Calu3 (cell line): ENCODE measurements at regions not wholly inside any gene's neighbourhood (a gene's known extent, or its start where the extent isn't known, plus 50 kb on each side); places are given as distances from the start of the nearest gene placed in this dataset.

Experiments used
- BruUV-seq: library from RNA; stranded (reverse); fragments of 400-500 nt; replicated peaks from 2 replicates; lab custom pipeline; 2021; lab: Mats Ljungman, UMichigan
- CTCF ChIA-PET: fragments of 300-600 bp; sonication (Branson Sonifier 250); formaldehyde crosslinking; loops from one replicate; lab custom pipeline; 2022; ENCODE audit warnings: antibody characterized with exemption; lab: Charles Lee
- DNase-seq: peaks from one replicate; pipeline ENCODE4 v3.0.0; 2022
- H3K27ac Mint-ChIP-seq: one replicate; pipeline ENCODE4 v1.8.0; 2022; ENCODE audit warnings: mixed read lengths; ENCODE audit not compliant: unreplicated experiment
- H3K27me3 Mint-ChIP-seq: one replicate; pipeline ENCODE4 v1.8.0; 2022; ENCODE audit warnings: mixed read lengths; ENCODE audit not compliant: unreplicated experiment
- H3K36me3 Mint-ChIP-seq: one replicate; pipeline ENCODE4 v1.8.0; 2022; ENCODE audit warnings: mild to moderate bottlenecking, moderate library complexity, mixed read lengths; ENCODE audit not compliant: insufficient read depth, unreplicated experiment
- H3K4me1 Mint-ChIP-seq: one replicate; pipeline ENCODE4 v1.8.0; 2022; ENCODE audit warnings: mild to moderate bottlenecking, low read depth, mixed read lengths; ENCODE audit not compliant: unreplicated experiment
- H3K4me3 Mint-ChIP-seq: one replicate; pipeline ENCODE4 v1.8.0; 2022; ENCODE audit warnings: mild to moderate bottlenecking, low read depth, moderate library complexity, mixed read lengths; ENCODE audit not compliant: unreplicated experiment
- H3K9me3 Mint-ChIP-seq: one replicate; pipeline ENCODE4 v1.8.0; 2022; ENCODE audit warnings: low read depth, mixed read lengths; ENCODE audit not compliant: unreplicated experiment
- intact Hi-C: fragments of 100-400 bp; cut with micrococcal nuclease; formaldehyde crosslinking; loops from one replicate; pipeline ENCODE4 v1.10.0; 2022; ENCODE audit not compliant: unreplicated experiment
- TF ChIP-seq, protein P1 (sequence below): fragments of 200-600 bp; IDR thresholded peaks from one replicate; pipeline ENCODE4 v1.8.0; 2022; ENCODE audit warnings: antibody characterized with exemption; ENCODE audit not compliant: unreplicated experiment

DNA sequence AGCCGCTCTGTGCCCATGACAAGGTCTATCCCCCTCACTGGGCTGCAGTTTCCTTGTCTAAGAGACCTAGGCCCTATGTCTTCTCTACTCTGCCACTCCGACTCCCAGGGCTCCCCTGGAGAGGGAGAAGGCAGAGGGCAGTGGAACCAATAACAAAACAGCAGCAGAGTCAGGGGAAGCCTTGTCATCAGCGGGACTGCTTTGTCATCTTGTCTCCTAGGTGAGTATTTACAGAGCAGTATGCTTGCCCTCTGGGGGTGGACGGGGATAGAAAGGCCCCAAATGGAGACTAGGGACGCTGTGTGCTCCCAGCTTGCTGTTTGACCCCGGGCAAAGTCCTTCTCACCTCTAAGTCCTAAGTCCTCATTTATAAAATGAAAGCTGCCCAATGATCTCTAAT is 318.5 kb downstream of the CDK5RAP2 start:
- BruUV-seq = no TSS peak
- CTCF ChIA-PET = no interaction called here
- intact Hi-C loops = no loop called here
- H3K27me3 Mint-ChIP-seq = peaks cover 32% of the 10 kb centered on the region
- H3K36me3 Mint-ChIP-seq = no peaks in the 10 kb centered on the region
- no peaks in the 10 kb centered on the region for H3K4me1 Mint-ChIP-seq
- TF ChIP-seq, protein P1, sequence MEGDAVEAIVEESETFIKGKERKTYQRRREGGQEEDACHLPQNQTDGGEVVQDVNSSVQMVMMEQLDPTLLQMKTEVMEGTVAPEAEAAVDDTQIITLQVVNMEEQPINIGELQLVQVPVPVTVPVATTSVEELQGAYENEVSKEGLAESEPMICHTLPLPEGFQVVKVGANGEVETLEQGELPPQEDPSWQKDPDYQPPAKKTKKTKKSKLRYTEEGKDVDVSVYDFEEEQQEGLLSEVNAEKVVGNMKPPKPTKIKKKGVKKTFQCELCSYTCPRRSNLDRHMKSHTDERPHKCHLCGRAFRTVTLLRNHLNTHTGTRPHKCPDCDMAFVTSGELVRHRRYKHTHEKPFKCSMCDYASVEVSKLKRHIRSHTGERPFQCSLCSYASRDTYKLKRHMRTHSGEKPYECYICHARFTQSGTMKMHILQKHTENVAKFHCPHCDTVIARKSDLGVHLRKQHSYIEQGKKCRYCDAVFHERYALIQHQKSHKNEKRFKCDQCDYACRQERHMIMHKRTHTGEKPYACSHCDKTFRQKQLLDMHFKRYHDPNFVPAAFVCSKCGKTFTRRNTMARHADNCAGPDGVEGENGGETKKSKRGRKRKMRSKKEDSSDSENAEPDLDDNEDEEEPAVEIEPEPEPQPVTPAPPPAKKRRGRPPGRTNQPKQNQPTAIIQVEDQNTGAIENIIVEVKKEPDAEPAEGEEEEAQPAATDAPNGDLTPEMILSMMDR = no peak
- no peak overlapping the region for H3K27ac Mint-ChIP-seq
- no peaks in the 10 kb centered on the region for H3K9me3 Mint-ChIP-seq
- no peak for DNase-seq
- H3K4me3 Mint-ChIP-seq = no peak overlapping the region

DNA sequence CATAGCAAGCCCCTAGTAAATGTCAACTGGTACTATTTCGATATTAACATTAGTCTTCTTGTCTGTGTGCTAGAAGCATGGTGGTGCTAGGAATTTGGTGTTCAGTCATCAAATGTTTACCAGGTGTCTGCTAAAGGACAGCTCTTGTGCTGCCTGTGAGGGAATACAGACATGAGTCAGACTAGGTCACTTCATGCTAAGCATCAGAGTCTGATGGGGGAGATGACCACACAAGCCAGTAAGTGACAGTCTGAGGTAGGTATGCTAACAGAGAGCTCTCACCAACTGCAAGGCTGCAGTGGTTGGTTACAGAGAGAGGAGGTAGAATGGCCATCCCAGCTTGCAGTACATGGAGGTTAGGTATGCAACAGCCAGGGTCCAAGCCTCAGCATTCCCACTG is 320.9 kb downstream of the CDK5RAP2 start:
- Mint-ChIP-seq H3K36me3 (no peaks in the 10 kb centered on the region), H3K27me3 (peaks cover 41% of the 10 kb centered on the region), H3K27ac (no peak overlapping the region), H3K4me1 (no peaks in the 10 kb centered on the region), H3K9me3 (no peaks in the 10 kb centered on the region), H3K4me3 (no peak overlapping the region)
- no TSS peak for BruUV-seq
- intact Hi-C loops = no loop called here
- CTCF ChIA-PET = no interaction called here
- TF ChIP-seq, protein P1 = no peak
- DNase-seq = no peak

DNA sequence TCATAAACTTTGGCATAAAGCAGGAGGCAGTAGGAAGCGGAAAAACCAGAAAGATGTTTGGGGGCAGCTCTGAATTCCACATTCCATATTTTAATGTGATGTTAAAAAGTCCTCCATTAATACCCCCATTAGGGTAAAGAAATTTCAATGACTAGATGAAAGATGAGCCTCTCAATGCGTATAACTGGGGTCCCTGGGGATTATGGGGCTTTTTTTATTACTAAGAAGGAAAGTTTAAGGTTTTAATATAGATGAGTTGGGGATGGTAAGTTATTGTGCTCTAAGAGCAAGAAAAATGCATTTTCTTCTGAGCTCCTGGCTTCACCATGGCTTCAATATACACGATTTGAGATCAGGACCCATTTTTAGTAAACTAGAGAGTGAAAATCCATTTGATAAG is 321.9 kb downstream of the CDK5RAP2 start:
- TF ChIP-seq, protein P1 = no peak
- H3K36me3 Mint-ChIP-seq = no peaks in the 10 kb centered on the region
- no peaks in the 10 kb centered on the region for H3K4me1 Mint-ChIP-seq
- intact Hi-C loops = no loop called here
- peaks cover 37% of the 10 kb centered on the region for H3K27me3 Mint-ChIP-seq
- H3K9me3 Mint-ChIP-seq = no peaks in the 10 kb centered on the region
- CTCF ChIA-PET = no interaction called here
- BruUV-seq = no TSS peak
- DNase-seq = no peak
- H3K27ac Mint-ChIP-seq = no peak overlapping the region
- H3K4me3 Mint-ChIP-seq = no peak overlapping the region

DNA sequence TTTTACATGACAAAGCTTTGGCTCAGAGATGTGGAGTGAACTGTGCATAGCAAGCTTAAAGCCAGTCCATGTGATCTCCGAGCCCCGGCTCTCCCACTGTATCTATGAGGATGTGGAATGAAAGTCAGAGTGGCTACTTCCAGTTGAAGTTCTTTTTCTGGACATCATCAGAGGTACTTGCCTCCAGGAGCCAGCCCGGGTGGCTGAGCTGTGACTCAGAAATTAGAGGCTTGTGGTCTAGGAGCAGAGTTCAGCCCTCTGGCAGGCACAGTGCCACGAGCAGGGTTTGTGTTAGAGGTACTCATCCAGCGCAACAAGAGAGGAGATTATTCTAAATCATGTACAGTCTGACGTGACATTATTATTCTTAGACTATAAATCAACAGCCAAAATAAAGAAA is 322.5 kb downstream of the CDK5RAP2 start:
- TF ChIP-seq, protein P1 = no peak
- CTCF ChIA-PET = no interaction called here
- Mint-ChIP-seq H3K27ac (no peak overlapping the region), H3K27me3 (peaks cover 41% of the 10 kb centered on the region), H3K9me3 (no peaks in the 10 kb centered on the region), H3K4me3 (no peak overlapping the region), H3K36me3 (no peaks in the 10 kb centered on the region), H3K4me1 (no peaks in the 10 kb centered on the region)
- no TSS peak for BruUV-seq
- intact Hi-C loops = no loop called here
- no peak for DNase-seq
